Suprapubic skin (tissue), 4 donors: ENCODE measurements at regions not wholly inside any gene's neighbourhood (a gene's known extent, or its start where the extent isn't known, plus 50 kb on each side); places are given as distances from the start of the nearest gene placed in this dataset.

ENCODE experiments used
- DNase-seq, 2 donors: peaks; one replicate each; pipeline ENCODE4 v3.0.0-alpha.2; 2019; ENCODE audit warnings: low spot score in 2 of 2
- H3K27ac ChIP-seq: fragments of 200-600 bp; sonication (generic); one replicate; pipeline ENCODE4 v1.5.1; 2019
- H3K27me3 ChIP-seq: fragments of 200-600 bp; sonication (generic); one replicate; pipeline ENCODE4 v1.5.1; 2019
- H3K36me3 ChIP-seq: fragments of 200-600 bp; sonication (generic); one replicate; pipeline ENCODE4 v1.5.1; 2019
- H3K4me1 ChIP-seq: fragments of 200-600 bp; sonication (generic); one replicate; pipeline ENCODE4 v1.5.1; 2019
- H3K4me3 ChIP-seq: fragments of 200-600 bp; sonication (generic); one replicate; pipeline ENCODE4 v1.5.1; 2019; ENCODE audit warnings: mild to moderate bottlenecking
- H3K9me3 ChIP-seq: fragments of 200-600 bp; sonication (generic); one replicate; pipeline ENCODE4 v1.5.1; 2019
- EP300 ChIP-seq: sonication (generic); formaldehyde crosslinking; IDR thresholded peaks from one replicate; pipeline ENCODE4 v1.6.1; 2017; ENCODE audit warnings: antibody characterized with exemption
- POLR2A ChIP-seq, 2 donors: fragments of 450-650 bp; IDR thresholded peaks; one replicate each; pipeline ENCODE4 v1.6.1; 2017; ENCODE audit warnings: antibody characterized with exemption in 2 of 2, mild to moderate bottlenecking in 2 of 2, moderate library complexity in 2 of 2
- POLR2AphosphoS5 ChIP-seq, 3 donors: sonication (generic); formaldehyde crosslinking; IDR thresholded peaks; one replicate each; pipeline ENCODE4 v1.6.1; 2017; ENCODE audit warnings: antibody characterized with exemption in 3 of 3
- WGBS: methylation state at CpG from one replicate; pipeline ENCODE4 v1.1.5; 2018; 5-methylcytosine and 5-hydroxymethylcytosine counted together
- TF ChIP-seq, protein P1 (sequence below), 2 donors: fragments of 200-600 bp in 1 of 2; fragments of 450-650 bp in 1 of 2; sonication (generic) in 1 of 2; IDR thresholded peaks; one replicate each; pipeline ENCODE4 v1.5.1; 2016 to 2019; ENCODE audit warnings: antibody characterized with exemption in 2 of 2, mild to moderate bottlenecking in 1 of 2, moderate library complexity in 1 of 2

DNA sequence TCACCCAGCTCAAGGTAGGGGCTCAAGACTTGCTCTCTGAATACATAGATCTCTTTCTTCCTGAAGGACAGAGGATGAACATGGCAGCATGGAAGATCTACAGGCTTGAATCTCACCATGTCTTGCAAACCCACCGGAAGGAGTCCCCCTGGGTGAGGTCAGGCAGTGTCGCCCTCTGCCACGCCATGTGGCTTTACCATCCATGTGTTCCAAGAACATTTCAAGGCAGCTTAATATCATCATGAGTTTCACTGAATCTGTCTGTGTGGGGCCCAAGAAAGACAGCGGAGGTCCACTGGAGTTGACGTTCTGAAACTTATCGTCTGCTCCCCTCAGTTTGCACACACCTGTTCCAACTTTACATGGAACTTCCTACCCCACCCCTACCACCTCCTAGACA, 1202.6 kb downstream of the TBC1D22A start:
- no peak overlapping the region for H3K27ac ChIP-seq
- no peaks in the 10 kb centered on the region for H3K9me3 ChIP-seq
- no peak for TF ChIP-seq POLR2A (IDR thresholded peaks at IDR 0.05)
- TF ChIP-seq, protein P1, sequence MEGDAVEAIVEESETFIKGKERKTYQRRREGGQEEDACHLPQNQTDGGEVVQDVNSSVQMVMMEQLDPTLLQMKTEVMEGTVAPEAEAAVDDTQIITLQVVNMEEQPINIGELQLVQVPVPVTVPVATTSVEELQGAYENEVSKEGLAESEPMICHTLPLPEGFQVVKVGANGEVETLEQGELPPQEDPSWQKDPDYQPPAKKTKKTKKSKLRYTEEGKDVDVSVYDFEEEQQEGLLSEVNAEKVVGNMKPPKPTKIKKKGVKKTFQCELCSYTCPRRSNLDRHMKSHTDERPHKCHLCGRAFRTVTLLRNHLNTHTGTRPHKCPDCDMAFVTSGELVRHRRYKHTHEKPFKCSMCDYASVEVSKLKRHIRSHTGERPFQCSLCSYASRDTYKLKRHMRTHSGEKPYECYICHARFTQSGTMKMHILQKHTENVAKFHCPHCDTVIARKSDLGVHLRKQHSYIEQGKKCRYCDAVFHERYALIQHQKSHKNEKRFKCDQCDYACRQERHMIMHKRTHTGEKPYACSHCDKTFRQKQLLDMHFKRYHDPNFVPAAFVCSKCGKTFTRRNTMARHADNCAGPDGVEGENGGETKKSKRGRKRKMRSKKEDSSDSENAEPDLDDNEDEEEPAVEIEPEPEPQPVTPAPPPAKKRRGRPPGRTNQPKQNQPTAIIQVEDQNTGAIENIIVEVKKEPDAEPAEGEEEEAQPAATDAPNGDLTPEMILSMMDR (IDR thresholded peaks at IDR 0.05): no peak
- TF ChIP-seq POLR2AphosphoS5 (IDR thresholded peaks at IDR 0.05): no peak
- TF ChIP-seq EP300: no peak
- H3K4me1 ChIP-seq: no peaks in the 10 kb centered on the region
- no peak overlapping the region for H3K4me3 ChIP-seq
- WGBS: 96% methylated on average over 6 of the region's 6 CpGs
- no peaks in the 10 kb centered on the region for H3K36me3 ChIP-seq
- no peak for DNase-seq
- H3K27me3 ChIP-seq: peaks cover 1% of the 10 kb centered on the region

DNA sequence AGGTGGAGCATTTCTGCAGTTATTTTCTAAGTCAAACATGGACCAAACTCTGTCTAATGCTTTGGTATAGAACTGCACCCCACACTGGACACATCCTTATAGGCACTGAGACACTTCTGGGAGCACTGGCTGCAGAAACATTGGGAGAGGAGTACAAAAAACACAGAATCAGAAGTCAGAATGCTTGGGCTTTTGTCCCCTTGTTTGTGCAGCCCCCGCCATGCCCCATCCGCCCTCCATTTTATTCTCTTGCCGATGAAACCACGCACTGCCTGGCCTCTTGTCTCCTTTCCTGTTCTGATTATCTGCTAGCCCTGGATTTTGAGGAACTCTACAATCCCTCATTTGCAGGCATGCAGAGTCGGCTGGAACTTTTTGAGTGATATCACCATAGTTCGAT, 1201.2 kb downstream of the TBC1D22A start:
- Histone ChIP-seq H3K4me3 (no peak overlapping the region), H3K27ac (no peak overlapping the region), H3K36me3 (no peaks in the 10 kb centered on the region), H3K27me3 (no peaks in the 10 kb centered on the region), H3K4me1 (no peaks in the 10 kb centered on the region), H3K9me3 (peaks cover 5% of the 10 kb centered on the region)
- TF ChIP-seq, protein P1 (IDR thresholded peaks at IDR 0.05): no peak
- TF ChIP-seq POLR2A (IDR thresholded peaks at IDR 0.05) (no peak), EP300 (no peak), POLR2AphosphoS5 (IDR thresholded peaks at IDR 0.05) (no peak)
- DNase-seq: no peak
- 88% methylated on average over 6 of the region's 6 CpGs for WGBS

DNA sequence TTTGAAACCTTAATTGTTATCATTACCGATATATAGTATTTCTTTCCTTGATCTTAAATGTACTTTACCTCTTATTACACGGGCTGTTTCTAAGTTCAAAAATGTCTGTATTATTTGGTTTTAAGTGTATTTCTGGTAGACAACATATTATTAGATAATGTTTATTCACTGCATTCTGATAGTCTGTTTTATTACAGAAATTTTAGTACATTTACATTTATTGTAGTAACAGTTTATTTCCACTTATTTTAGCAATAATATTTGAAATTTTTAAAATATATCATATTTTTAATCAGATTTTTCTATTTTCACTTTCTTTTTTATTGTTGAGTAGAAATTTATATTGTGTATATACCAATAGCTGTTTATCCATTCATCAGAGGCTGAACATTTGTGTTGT, 1195.2 kb downstream of the TBC1D22A start:
- WGBS: 95% methylated on average over 2 of the region's 2 CpGs
- H3K36me3 ChIP-seq: no peaks in the 10 kb centered on the region
- TF ChIP-seq, protein P1 (IDR thresholded peaks at IDR 0.05): no peak
- TF ChIP-seq EP300: no peak
- TF ChIP-seq POLR2AphosphoS5 (IDR thresholded peaks at IDR 0.05): no peak

DNA sequence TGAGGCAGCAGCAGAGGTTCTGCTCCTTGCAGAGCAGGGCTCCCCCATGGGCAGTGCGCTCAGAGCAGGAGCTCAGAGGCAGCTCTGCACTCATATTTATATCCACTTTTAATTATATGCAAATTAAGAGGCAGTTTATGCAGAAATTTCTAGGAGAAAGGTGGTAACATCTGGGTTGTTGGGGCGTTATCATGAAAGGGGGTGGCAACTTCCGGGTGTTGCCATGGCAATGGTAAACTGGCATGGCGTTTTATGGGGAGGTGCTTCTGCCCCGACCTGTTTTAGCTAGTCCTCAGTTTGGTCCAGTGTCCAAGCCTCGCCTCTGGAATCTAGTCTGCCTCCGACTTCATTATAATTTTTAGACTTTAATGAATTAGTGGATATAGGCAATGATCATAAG, 1191.7 kb downstream of the TBC1D22A start:
- peaks cover 12% of the 10 kb centered on the region for H3K9me3 ChIP-seq
- TF ChIP-seq POLR2A (IDR thresholded peaks at IDR 0.05): no peak
- TF ChIP-seq POLR2AphosphoS5 (IDR thresholded peaks at IDR 0.05): no peak
- TF ChIP-seq, protein P1 (IDR thresholded peaks at IDR 0.05): no peak
- TF ChIP-seq EP300: no peak
- H3K4me3 ChIP-seq: no peak overlapping the region
- H3K4me1 ChIP-seq: no peaks in the 10 kb centered on the region
- DNase-seq: no peak
- H3K27ac ChIP-seq: no peak overlapping the region
- H3K27me3 ChIP-seq: peaks cover 3% of the 10 kb centered on the region
- WGBS: 72% methylated on average over 7 of the region's 7 CpGs
- H3K36me3 ChIP-seq: no peaks in the 10 kb centered on the region

More for the DNA sequence above, 1195.2 kb downstream of the TBC1D22A start:
- H3K9me3 ChIP-seq: peaks cover 12% of the 10 kb centered on the region
- no peak overlapping the region for H3K27ac ChIP-seq
- no peaks in the 10 kb centered on the region for H3K4me1 ChIP-seq
- no peak overlapping the region for H3K4me3 ChIP-seq
- DNase-seq: no peak
- H3K27me3 ChIP-seq: no peaks in the 10 kb centered on the region

DNA sequence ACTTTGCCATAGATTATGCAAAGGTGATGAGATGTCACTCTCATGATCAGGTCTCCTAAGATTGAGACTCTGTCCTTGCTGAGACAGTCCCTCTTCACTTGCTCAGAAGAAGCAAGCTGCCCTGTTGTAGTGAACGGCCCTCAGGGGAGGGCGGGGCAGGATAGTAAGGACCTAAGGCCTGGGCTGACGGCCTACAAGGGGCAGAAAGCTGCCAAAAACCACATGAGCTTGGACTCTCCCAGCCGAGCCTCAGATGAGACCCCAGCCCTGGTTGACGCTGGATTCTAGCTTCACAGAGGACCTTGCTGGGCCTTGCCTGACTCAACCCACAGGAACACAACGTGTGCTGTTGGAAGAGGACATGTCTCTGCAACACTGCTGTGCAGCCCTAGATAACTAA, 1182.5 kb downstream of the TBC1D22A start:
- no peaks in the 10 kb centered on the region for H3K9me3 ChIP-seq
- H3K27me3 ChIP-seq: no peaks in the 10 kb centered on the region
- no peak overlapping the region for H3K27ac ChIP-seq
- no peaks in the 10 kb centered on the region for H3K4me1 ChIP-seq
- WGBS: 90% methylated on average over 6 of the region's 6 CpGs
- H3K36me3 ChIP-seq: no peaks in the 10 kb centered on the region
- DNase-seq: no peak
- TF ChIP-seq POLR2AphosphoS5 (IDR thresholded peaks at IDR 0.05): no peak
- H3K4me3 ChIP-seq: no peak overlapping the region
